ENCODE measurements at regions not wholly inside any gene's neighbourhood (a gene's known extent, or its start where the extent isn't known, plus 50 kb on each side); places are given as distances from the start of the nearest gene placed in this dataset.

- no peak for DNase-seq
These were observed 179.0 kb downstream of the ADGRA3 start for GRCh38 chr4:22336822-22337221.

DNA sequence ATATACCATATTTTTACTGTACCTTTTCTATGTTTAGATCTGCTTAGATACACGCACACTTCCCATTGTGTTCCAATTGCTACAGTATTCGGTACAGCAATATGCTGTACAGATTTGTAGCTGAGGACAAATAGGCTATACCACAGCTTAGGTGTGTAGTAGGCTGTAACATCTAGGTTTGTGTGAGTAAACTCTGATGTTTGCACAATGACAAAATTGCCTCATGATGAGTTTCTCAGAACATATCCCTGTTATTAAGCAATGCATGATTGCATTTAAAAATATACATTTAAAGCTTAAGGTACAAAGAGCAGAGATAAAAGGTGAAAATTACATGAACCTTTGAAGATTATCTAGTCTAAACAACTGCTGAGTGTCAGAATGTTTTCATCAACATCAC, 181.7 kb downstream of the ADGRA3 start:
- no peak for DNase-seq

GRCh38 chr4:22324422-22324821, 191.4 kb downstream of the ADGRA3 start:
- no peak for DNase-seq

DNA sequence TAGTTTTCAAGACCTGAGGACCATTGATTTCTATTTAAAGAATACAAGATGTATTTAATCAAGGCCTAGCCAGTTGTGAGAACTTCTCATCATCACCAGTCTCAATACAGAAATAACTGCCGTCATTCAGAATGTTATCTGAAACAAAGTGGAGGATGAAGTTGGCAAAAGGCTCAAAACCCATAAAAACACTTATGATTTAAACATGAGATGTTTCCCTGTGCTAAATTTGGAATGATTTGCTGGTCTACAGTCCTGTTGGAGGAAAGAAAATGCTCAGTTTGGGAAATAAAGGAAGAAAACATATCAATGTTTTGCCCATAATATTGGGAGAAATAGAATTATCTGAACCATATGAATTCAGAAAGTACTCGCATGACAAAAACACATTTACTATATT, 192.2 kb downstream of the ADGRA3 start:
- DNase-seq: no peak

- no peak for DNase-seq
These were observed 192.9 kb downstream of the ADGRA3 start for GRCh38 chr4:22322996-22323395.

DNA sequence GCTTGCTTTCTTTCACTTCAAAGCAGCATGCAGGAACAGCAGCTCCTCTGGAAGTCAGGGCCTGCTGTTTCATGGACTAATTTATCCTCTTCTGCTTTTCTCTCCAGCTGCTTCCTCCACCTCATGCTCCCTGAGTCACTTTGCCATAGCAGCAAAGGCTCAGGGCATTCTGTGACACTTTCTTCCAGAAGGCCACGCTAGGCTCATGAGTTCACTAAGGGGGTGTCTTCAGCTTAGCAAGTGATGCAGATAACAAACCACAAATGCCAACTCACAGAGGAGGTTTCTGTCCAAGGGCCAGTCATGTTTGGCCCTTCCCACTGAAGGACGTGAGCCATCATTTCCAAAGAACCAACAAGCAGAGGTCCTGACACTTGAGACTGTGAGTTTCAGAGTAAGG, 200.2 kb downstream of the ADGRA3 start:
- no peak for DNase-seq

- no peak for DNase-seq
These were observed 201.9 kb downstream of the ADGRA3 start for GRCh38 chr4:22313976-22314375.

DNA sequence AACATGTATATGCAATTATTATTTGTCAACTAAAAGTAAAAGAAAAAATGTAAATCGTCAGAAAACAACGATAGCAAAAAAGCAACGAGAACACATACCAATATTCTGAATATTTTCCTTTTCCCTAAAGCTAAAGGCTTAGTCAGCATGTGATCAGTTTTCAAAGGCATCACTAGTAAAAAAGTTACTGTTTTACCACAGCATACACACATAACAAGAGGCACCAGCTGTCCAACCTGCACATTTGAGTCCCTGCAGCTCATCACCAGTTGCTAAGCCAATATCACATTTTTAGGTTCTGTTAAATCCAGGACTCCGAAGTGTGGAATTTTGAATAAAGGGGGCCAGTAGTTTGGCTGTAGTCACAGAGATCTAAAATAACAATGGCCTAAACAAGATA, 203.8 kb downstream of the ADGRA3 start:
- no peak for DNase-seq

DNA sequence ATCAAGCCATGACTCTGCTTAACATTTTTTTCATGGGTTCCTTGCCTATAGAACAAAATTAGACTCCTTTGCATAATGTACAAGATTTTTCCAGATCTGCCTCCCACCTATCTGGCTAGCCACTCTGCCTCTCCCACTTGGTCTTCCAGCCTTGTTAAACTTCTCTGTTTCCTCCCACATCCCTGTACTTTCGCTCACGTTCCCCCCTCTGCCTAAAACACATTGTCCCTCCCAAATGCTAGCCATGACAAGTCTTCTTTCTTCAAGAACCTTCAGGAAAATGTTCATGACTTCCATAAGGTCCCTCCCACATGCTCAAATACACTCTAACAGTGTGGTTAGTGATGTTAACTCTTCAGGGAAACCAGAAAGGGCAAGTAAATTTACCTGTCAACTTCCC, 214.6 kb downstream of the ADGRA3 start:
- no peak for DNase-seq

- no peak for DNase-seq
These were observed 216.2 kb downstream of the ADGRA3 start for GRCh38 chr4:22299678-22300077.

DNA sequence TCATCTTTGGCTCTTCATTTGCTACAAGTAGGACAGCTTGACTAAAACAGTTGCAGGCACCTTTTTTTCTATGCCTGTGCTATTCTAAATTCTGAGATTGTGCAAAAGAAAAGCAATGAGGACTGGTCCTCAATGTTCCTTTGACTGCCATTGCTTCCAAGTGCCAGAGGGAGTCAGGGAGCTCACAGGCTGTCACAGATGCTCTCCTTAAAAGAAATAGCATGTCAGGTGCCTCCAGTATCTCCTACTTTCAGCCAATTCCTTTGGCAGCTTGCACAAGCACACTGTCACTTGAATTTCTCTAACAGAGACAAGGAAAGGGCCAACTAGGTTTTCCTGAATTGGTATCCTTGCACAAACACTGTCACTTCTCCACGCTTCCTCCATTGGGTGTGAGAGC, 228.2 kb downstream of the ADGRA3 start:
- no peak for DNase-seq

DNA sequence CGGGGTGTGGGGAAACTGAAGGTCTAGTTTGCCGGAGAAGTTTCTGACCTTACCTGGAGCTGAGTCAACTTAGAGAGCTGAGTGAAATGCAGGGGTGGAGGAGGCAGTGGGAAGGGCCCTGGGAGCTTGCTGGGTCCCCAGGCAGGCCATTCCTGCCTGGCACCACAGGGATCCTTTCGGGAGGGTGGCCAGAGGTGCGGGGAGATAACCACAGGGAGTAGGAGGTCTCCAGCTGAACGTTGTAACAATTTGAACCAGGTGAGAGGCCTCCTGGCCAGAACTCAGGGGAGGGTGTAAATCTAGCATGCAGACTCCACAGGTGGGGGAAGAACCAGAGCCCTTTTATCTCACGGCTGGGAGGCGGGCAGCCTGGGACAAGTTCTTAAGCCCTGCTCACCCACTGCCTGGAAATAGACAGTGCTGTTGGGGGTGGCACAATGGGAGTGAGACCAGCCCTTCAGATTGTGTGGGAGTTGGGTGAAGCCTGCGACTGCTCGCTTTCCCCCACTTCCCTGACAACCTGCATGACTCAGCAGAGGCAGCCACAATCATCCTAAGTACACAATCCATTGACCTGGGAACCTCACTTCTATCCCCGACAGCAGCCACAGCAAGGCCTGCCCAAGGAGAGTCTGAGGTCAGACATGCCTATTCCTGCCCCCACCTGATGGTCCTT, 247.4 kb downstream of the ADGRA3 start:
- no peak for DNase-seq

DNA sequence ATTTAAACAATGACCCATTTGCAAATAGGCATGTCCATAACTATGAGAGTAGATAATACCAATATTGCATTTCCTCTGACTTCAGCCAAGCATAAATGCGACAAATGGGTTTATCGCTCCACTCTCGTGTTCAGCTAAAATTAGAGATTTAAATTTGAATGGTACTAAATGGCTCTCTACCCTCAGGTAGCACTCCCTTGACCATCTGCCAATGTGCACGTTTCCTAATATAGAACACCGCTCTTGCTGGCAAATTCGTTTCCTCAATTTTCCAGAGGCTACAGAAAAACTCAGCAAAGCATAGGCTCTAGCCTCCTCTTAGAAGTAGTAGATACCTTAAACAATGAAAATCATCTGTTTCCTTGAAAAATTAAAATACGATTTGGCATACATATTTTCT, 251.6 kb downstream of the ADGRA3 start:
- peak; percentile 53 for DNase-seq

DNA sequence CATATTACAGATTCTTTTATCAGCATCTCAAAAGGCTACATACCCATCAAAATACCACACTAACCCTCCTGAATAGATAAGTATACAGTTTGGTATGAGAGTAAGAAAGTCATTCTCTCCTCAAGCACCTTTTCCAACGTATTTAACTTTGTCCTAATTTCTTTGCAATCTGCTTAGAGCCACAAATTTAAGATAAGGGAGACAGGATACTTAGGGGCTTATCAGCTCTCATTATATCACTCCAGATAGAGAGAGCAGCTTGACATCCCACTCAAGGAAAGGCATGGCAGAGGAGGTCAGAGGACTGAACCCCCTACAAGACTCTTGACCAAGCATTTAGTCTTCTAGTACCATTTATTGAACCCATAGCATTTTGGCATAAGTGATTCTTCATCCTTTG, 262.4 kb downstream of the ADGRA3 start:
- DNase-seq: no peak

- DNase-seq: no peak
These were observed 269.0 kb downstream of the ADGRA3 start for GRCh38 chr4:22246847-22247246.

- no peak for DNase-seq
These were observed 270.6 kb downstream of the ADGRA3 start for GRCh38 chr4:22245294-22245693.

GRCh38 chr4:22241415-22241814, 274.5 kb downstream of the ADGRA3 start:
- no peak for DNase-seq

GRCh38 chr4:22240814-22241213, 275.1 kb downstream of the ADGRA3 start:
- no peak for DNase-seq

DNA sequence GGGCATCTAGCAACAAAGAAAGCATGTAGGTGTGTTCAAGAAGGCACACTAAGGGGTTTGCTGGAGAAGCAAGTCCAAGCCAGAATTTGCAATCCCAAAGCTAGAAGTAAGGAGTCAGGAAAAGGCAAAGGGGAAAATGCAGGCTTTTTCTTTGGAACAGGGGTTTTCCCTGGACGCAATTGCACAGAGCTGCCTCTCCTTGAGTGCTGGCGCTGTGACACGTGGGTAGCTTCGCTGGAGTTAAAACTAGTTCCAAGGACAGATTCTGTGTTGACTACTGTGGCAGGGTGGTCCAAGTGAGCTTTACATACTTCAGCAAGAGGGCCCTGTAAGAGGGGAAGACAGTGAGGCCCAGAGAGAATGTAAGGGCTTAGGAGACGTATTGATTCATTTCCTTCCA, 277.1 kb downstream of the ADGRA3 start:
- no peak for DNase-seq

- no peak for DNase-seq
These were observed 277.9 kb downstream of the ADGRA3 start for GRCh38 chr4:22237846-22238494.

- DNase-seq: no peak
These were observed 278.6 kb downstream of the ADGRA3 start for GRCh38 chr4:22237155-22237751.

DNA sequence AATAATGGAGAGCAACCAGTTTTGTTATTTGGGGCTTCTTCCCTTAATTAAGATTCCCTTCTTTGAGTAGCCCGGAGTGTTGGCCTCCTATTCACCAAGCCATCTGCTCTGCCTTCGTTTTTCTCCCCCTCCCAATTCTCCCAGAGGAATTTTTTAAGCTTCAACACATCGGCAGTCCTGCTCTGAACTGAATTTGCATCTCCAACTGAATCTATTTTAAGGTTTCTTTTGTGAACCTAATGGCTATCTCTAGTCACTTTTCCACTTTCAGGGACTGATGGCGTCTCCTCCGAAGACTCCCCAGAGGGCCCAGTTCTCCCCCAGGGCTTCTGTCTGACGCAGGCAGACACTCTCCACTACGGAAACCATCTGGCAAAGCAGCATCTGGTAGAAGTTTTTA, 280.2 kb downstream of the ADGRA3 start:
- DNase-seq: no peak

DNA sequence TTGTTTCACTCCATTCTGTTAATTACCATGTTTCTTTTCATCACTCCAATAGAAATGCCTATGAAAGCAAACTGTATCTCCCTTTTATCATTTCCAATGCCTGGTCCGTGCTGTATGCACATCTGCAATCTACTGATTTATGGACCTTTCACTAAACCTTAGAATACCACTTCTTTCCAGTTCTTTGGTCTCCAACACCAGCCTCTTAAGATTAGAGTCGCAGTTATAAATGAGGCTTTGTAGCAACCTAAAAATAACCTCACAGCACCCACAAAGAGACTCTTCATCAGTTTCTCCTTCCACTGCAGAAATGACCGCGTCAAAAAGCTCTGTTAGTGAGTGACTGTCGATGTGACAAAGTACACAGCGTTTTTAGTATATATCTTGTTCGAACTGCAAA, 282.6 kb downstream of the ADGRA3 start:
- DNase-seq: no peak

DNA sequence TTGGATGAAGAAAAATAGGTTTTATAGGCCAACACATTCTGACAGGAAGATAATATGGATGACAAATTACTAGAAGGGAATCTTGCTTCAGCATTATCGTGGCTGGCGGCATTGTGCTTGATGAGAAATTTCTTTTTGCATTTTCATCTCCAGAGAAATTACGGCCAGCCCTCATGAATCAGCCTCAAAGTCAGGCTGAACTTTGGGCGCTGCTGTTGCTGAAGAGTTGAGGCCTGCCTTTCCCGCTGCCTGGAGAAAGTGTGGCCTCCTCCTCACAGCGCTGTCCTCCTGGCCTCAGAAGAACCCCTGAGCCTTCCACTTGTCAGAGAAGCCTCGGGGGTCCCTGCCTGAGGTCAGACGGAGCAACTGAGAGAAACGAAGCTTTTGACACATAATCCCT, 272.4 kb upstream of the KCNIP4 start:
- DNase-seq: no peak

GRCh38 chr4:22217480-22217879, 268.9 kb upstream of the KCNIP4 start:
- no peak for DNase-seq

All from NCI-H1436 (cell line).